Skeletal muscle tissue (tissue), 3 donors: ENCODE measurements at regions not wholly inside any gene's neighbourhood (a gene's known extent, or its start where the extent isn't known, plus 50 kb on each side); places are given as distances from the start of the nearest gene placed in this dataset.
"Not testable (repeated sequence)": the region's sequence is repeated elsewhere in the genome, so short reads cannot be mapped to it uniquely, and the experiment has no call there.

Experiments used
- H3K27ac ChIP-seq: one replicate; pipeline ENCODE4 v1.7.0; 2013; ENCODE audit warnings: mild to moderate bottlenecking, low read depth, low read length, inconsistent platforms
- H3K27me3 ChIP-seq, 3 donors: one replicate each; pipeline ENCODE4 v1.7.0; 2013; ENCODE audit warnings: low read length in 3 of 3; ENCODE audit not compliant: control insufficient read depth in 3 of 3, insufficient read depth in 3 of 3
- H3K36me3 ChIP-seq, 3 donors: one replicate each; pipeline ENCODE4 v1.7.0; 2013; ENCODE audit warnings: low read length in 3 of 3; ENCODE audit not compliant: control insufficient read depth in 3 of 3, insufficient read depth in 3 of 3
- H3K4me1 ChIP-seq, 3 donors: one replicate each; pipeline ENCODE4 v1.7.0; 2013; ENCODE audit warnings: low read length in 3 of 3, mild to moderate bottlenecking in 3 of 3; ENCODE audit not compliant: control insufficient read depth in 3 of 3, insufficient read depth in 3 of 3
- H3K4me3 ChIP-seq, 3 donors: one replicate each; pipeline ENCODE4 v1.7.0; 2013; ENCODE audit warnings: low read length in 3 of 3
- H3K9ac ChIP-seq, 3 donors: one replicate each; pipeline ENCODE4 v1.7.0; 2013; ENCODE audit warnings: low read length in 3 of 3, mild to moderate bottlenecking in 3 of 3, moderate library complexity in 2 of 3, low read depth in 1 of 3
- H3K9me3 ChIP-seq, 3 donors: one replicate each; pipeline ENCODE4 v1.7.0; 2013; ENCODE audit warnings: low read length in 3 of 3; ENCODE audit not compliant: control insufficient read depth in 3 of 3
- donor health status: Osteomylitis.

- Histone ChIP-seq H3K27ac (no peak overlapping the region), H3K9ac (no peak overlapping the region), H3K27me3 (no peaks in the 10 kb centered on the region), H3K4me1 (no peaks in the 10 kb centered on the region), H3K36me3 (no peaks in the 10 kb centered on the region), H3K4me3 (no peak overlapping the region), H3K9me3 (no peaks in the 10 kb centered on the region)
Observed at GRCh38 chr3:86838927-86839326, 152.0 kb downstream of the VGLL3 start.

- Histone ChIP-seq H3K27me3 (no peaks in the 10 kb centered on the region), H3K27ac (no peak overlapping the region), H3K9ac (no peak overlapping the region), H3K4me1 (no peaks in the 10 kb centered on the region), H3K4me3 (no peak overlapping the region), H3K36me3 (no peaks in the 10 kb centered on the region), H3K9me3 (no peaks in the 10 kb centered on the region)
Observed at GRCh38 chr3:86837871-86838270, 153.1 kb downstream of the VGLL3 start.

- H3K27me3 ChIP-seq = no peaks in the 10 kb centered on the region
- no peak overlapping the region for H3K4me3 ChIP-seq
- no peaks in the 10 kb centered on the region for H3K9me3 ChIP-seq
- no peaks in the 10 kb centered on the region for H3K36me3 ChIP-seq
- no peak overlapping the region for H3K27ac ChIP-seq
- no peak overlapping the region for H3K9ac ChIP-seq
- H3K4me1 ChIP-seq = no peaks in the 10 kb centered on the region
Observed at GRCh38 chr3:86830566-86830965, 160.4 kb downstream of the VGLL3 start.

DNA sequence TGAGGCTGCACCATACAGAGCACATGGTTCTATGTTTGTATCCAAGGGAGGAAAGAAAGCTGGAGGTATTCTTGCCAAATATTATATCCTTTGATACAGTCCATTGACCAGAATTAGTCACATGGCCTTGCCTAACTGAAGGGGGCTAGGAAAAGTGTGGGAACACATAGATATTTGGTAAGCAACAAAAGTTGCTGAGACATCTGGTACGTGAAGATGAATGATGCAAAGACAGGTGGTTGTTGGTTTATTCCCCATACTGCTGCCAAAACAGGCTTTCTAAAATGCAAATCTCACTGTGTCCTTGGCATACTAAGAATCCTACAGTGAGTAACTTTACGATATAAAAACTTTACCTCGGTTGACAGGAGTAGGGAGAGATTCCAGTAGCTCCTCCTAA, 162.2 kb downstream of the VGLL3 start:
- no peaks in the 10 kb centered on the region for H3K4me1 ChIP-seq
- H3K4me3 ChIP-seq = no peak overlapping the region
- H3K27ac ChIP-seq = no peak overlapping the region
- no peaks in the 10 kb centered on the region for H3K36me3 ChIP-seq
- H3K9ac ChIP-seq = no peak overlapping the region
- H3K9me3 ChIP-seq = no peaks in the 10 kb centered on the region
- H3K27me3 ChIP-seq = no peaks in the 10 kb centered on the region

GRCh38 chr3:86827582-86827981, 163.4 kb downstream of the VGLL3 start:
- H3K27me3 ChIP-seq, H3K9me3 ChIP-seq, H3K27ac ChIP-seq, H3K4me3 ChIP-seq, H3K9ac ChIP-seq, H3K36me3 ChIP-seq, H3K4me1 ChIP-seq: not testable (repeated sequence)

GRCh38 chr3:86826292-86826691, 164.7 kb downstream of the VGLL3 start:
- H3K36me3 ChIP-seq = no peaks in the 10 kb centered on the region
- H3K9ac ChIP-seq = no peak overlapping the region
- no peaks in the 10 kb centered on the region for H3K4me1 ChIP-seq
- no peak overlapping the region for H3K4me3 ChIP-seq
- H3K27me3 ChIP-seq = no peaks in the 10 kb centered on the region
- H3K9me3 ChIP-seq = no peaks in the 10 kb centered on the region
- no peak overlapping the region for H3K27ac ChIP-seq

- H3K27me3 ChIP-seq = no peaks in the 10 kb centered on the region
- H3K9me3 ChIP-seq = no peaks in the 10 kb centered on the region
- H3K36me3 ChIP-seq = no peaks in the 10 kb centered on the region
- no peak overlapping the region for H3K4me3 ChIP-seq
- no peak overlapping the region for H3K27ac ChIP-seq
- no peak overlapping the region for H3K9ac ChIP-seq
- H3K4me1 ChIP-seq = no peaks in the 10 kb centered on the region
Observed at GRCh38 chr3:86815880-86816279, 175.1 kb downstream of the VGLL3 start.

DNA sequence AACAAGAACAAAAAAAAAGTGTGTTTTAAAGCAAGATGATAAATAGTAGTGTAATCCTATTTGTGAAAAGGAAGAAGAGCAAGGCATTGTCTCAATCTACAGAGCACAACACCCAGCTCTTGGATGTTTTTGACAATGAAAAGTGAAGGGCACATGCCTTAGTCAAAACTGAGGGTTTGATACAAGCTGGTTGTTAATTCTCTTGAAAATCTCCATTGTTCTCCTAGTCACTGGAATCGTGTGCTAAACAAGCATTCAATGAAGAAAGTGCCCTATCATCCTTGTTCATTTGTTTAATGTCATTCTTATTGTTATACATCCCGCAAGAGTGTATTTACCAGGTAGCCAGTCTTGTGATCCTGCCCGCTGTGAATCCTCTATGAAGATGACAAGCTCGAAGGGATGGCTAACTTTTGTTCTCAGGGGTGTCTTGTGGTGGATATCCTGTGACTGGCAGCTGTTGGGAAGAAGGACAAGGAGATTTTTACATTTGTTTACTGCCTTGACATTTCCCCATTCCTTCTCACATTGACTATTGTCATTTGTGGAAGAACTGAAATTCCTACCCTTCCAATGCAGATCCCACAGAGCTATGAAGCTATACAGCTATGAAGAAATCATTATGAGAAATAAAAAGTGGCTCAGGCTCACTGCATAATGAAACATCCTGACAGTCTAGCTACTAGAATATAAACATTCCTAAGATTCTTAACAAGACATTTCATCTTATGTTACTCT, 175.9 kb downstream of the VGLL3 start:
- Histone ChIP-seq H3K27me3 (no peaks in the 10 kb centered on the region), H3K36me3 (no peaks in the 10 kb centered on the region), H3K4me1 (no peaks in the 10 kb centered on the region), H3K27ac (no peak overlapping the region), H3K4me3 (no peak overlapping the region), H3K9me3 (no peaks in the 10 kb centered on the region), H3K9ac (no peak overlapping the region)

GRCh38 chr3:86814321-86814720, 176.6 kb downstream of the VGLL3 start:
- Histone ChIP-seq H3K4me3 (no peak overlapping the region), H3K36me3 (no peaks in the 10 kb centered on the region), H3K27me3 (no peaks in the 10 kb centered on the region), H3K4me1 (no peaks in the 10 kb centered on the region), H3K9ac (no peak overlapping the region), H3K27ac (no peak overlapping the region), H3K9me3 (no peaks in the 10 kb centered on the region)

- Histone ChIP-seq H3K4me1 (no peaks in the 10 kb centered on the region), H3K36me3 (no peaks in the 10 kb centered on the region), H3K27ac (no peak overlapping the region), H3K9ac (no peak overlapping the region), H3K9me3 (no peaks in the 10 kb centered on the region), H3K4me3 (no peak overlapping the region), H3K27me3 (no peaks in the 10 kb centered on the region)
Observed at GRCh38 chr3:86801921-86802320, 189.0 kb downstream of the VGLL3 start.
